HUES48 (cell line): ENCODE measurements at regions not wholly inside any gene's neighbourhood (a gene's known extent, or its start where the extent isn't known, plus 50 kb on each side); places are given as distances from the start of the nearest gene placed in this dataset.

Source experiments
- H3K27ac ChIP-seq: one replicate; pipeline ENCODE4 v1.7.0; 2013; ENCODE audit warnings: low read depth, low read length, inconsistent platforms
- H3K27me3 ChIP-seq: 2 replicates; pipeline ENCODE4 v1.6.1; 2013; ENCODE audit warnings: mild to moderate bottlenecking, low read length; ENCODE audit not compliant: control insufficient read depth, insufficient read depth
- H3K36me3 ChIP-seq: 2 replicates; pipeline ENCODE4 v1.6.1; 2013; ENCODE audit warnings: low read length; ENCODE audit not compliant: control insufficient read depth, insufficient read depth
- H3K4me1 ChIP-seq: 2 replicates; pipeline ENCODE4 v1.6.1; 2013; ENCODE audit warnings: mild to moderate bottlenecking, low read length; ENCODE audit not compliant: control insufficient read depth, insufficient read depth
- H3K4me3 ChIP-seq: 2 replicates; pipeline ENCODE4 v1.5.1; 2013; ENCODE audit warnings: mild to moderate bottlenecking, low read depth, low read length
- H3K9ac ChIP-seq: 2 replicates; pipeline ENCODE4 v1.6.1; 2013; ENCODE audit warnings: mild to moderate bottlenecking, low read depth, low read length, moderate library complexity
- H3K9me3 ChIP-seq: 2 replicates; pipeline ENCODE4 v1.6.1; 2013; ENCODE audit warnings: low read length; ENCODE audit not compliant: control insufficient read depth, insufficient read depth

- Histone ChIP-seq H3K9me3 (no peaks in the 10 kb centered on the region), H3K27ac (no peak overlapping the region), H3K36me3 (no peaks in the 10 kb centered on the region)
Observed at GRCh38 chr19:28980236-28980868, 232.6 kb downstream of the UQCRFS1 start.

GRCh38 chr19:28977826-28978225 is 235.1 kb downstream of the UQCRFS1 start:
- Histone ChIP-seq H3K27me3 (no peaks in the 10 kb centered on the region), H3K9ac (no peak overlapping the region), H3K27ac (no peak overlapping the region)

More at GRCh38 chr19:28980236-28980868, 232.6 kb downstream of the UQCRFS1 start:
- Histone ChIP-seq H3K27me3 (no peaks in the 10 kb centered on the region), H3K4me1 (peaks cover 4% of the 10 kb centered on the region; the same call in 1 of the 2 replicates), H3K4me3 (no peak overlapping the region), H3K9ac (no peak overlapping the region)

GRCh38 chr19:28972058-28972852 is 240.7 kb downstream of the UQCRFS1 start:
- Histone ChIP-seq H3K9ac (no peak overlapping the region), H3K27ac (no peak overlapping the region), H3K27me3 (no peaks in the 10 kb centered on the region), H3K9me3 (no peaks in the 10 kb centered on the region), H3K4me3 (no peak overlapping the region), H3K4me1 (no peaks in the 10 kb centered on the region), H3K36me3 (no peaks in the 10 kb centered on the region)

More at GRCh38 chr19:28977826-28978225, 235.1 kb downstream of the UQCRFS1 start:
- no peak overlapping the region for H3K4me3 ChIP-seq
- H3K9me3 ChIP-seq: no peaks in the 10 kb centered on the region
- H3K4me1 ChIP-seq: peaks cover 4% of the 10 kb centered on the region; the same call in 1 of the 2 replicates
- H3K36me3 ChIP-seq: no peaks in the 10 kb centered on the region

GRCh38 chr19:28971513-28971912 is 241.4 kb downstream of the UQCRFS1 start:
- Histone ChIP-seq H3K27me3 (no peaks in the 10 kb centered on the region), H3K4me3 (no peak overlapping the region), H3K36me3 (no peaks in the 10 kb centered on the region), H3K4me1 (no peaks in the 10 kb centered on the region), H3K9me3 (no peaks in the 10 kb centered on the region), H3K27ac (no peak overlapping the region), H3K9ac (no peak overlapping the region)

GRCh38 chr19:28971049-28971448 is 241.9 kb downstream of the UQCRFS1 start:
- Histone ChIP-seq H3K4me3 (no peak overlapping the region), H3K27me3 (no peaks in the 10 kb centered on the region), H3K9ac (no peak overlapping the region), H3K36me3 (no peaks in the 10 kb centered on the region), H3K4me1 (no peaks in the 10 kb centered on the region), H3K9me3 (no peaks in the 10 kb centered on the region), H3K27ac (no peak overlapping the region)

GRCh38 chr19:28968721-28969120 is 244.2 kb downstream of the UQCRFS1 start:
- H3K9ac ChIP-seq: no peak overlapping the region
- H3K4me1 ChIP-seq: no peaks in the 10 kb centered on the region
- no peaks in the 10 kb centered on the region for H3K36me3 ChIP-seq
- H3K9me3 ChIP-seq: no peaks in the 10 kb centered on the region
- no peak overlapping the region for H3K27ac ChIP-seq
- no peaks in the 10 kb centered on the region for H3K27me3 ChIP-seq
- H3K4me3 ChIP-seq: no peak overlapping the region

- Histone ChIP-seq H3K27me3 (no peaks in the 10 kb centered on the region), H3K27ac (no peak overlapping the region), H3K36me3 (no peaks in the 10 kb centered on the region), H3K4me1 (no peaks in the 10 kb centered on the region), H3K9me3 (no peaks in the 10 kb centered on the region), H3K9ac (no peak overlapping the region), H3K4me3 (no peak overlapping the region)
Observed at GRCh38 chr19:28966737-28967399, 246.1 kb downstream of the UQCRFS1 start.

- Histone ChIP-seq H3K27ac (no peak overlapping the region), H3K4me1 (no peaks in the 10 kb centered on the region), H3K4me3 (no peak overlapping the region), H3K9ac (no peak overlapping the region), H3K9me3 (no peaks in the 10 kb centered on the region), H3K27me3 (no peaks in the 10 kb centered on the region), H3K36me3 (no peaks in the 10 kb centered on the region)
Observed at GRCh38 chr19:28964500-28964899, 248.5 kb downstream of the UQCRFS1 start.

- no peak overlapping the region for H3K27ac ChIP-seq
- no peaks in the 10 kb centered on the region for H3K9me3 ChIP-seq
- H3K36me3 ChIP-seq: no peaks in the 10 kb centered on the region
- no peak overlapping the region for H3K4me3 ChIP-seq
- no peaks in the 10 kb centered on the region for H3K27me3 ChIP-seq
- no peak overlapping the region for H3K9ac ChIP-seq
- no peaks in the 10 kb centered on the region for H3K4me1 ChIP-seq
Observed at GRCh38 chr19:28963486-28964250, 249.3 kb downstream of the UQCRFS1 start.

- H3K9me3 ChIP-seq: peaks cover 12% of the 10 kb centered on the region
- no peak overlapping the region for H3K9ac ChIP-seq
- H3K27ac ChIP-seq: no peak overlapping the region
- H3K36me3 ChIP-seq: no peaks in the 10 kb centered on the region
- H3K4me1 ChIP-seq: no peaks in the 10 kb centered on the region
- no peaks in the 10 kb centered on the region for H3K27me3 ChIP-seq
- H3K4me3 ChIP-seq: no peak overlapping the region
Observed at GRCh38 chr19:28961772-28962500, 251.0 kb downstream of the UQCRFS1 start.
